Effector memory CD4-positive, alpha-beta T cell (primary cell): ENCODE measurements at regions not wholly inside any gene's neighbourhood (a gene's known extent, or its start where the extent isn't known, plus 50 kb on each side); places are given as distances from the start of the nearest gene placed in this dataset.
"Not testable (repeated sequence)": the region's sequence is repeated elsewhere in the genome, so short reads cannot be mapped to it uniquely, and the experiment has no call there.

Source experiments
- DNase-seq, 3 donors: peaks; one replicate each; pipeline ENCODE4 v3.0.0-alpha.2; 2020
- H3K27ac ChIP-seq: 2 replicates; pipeline ENCODE4 v1.7.0; 2013; ENCODE audit warnings: mild to moderate bottlenecking, low read length, moderate library complexity; ENCODE audit not compliant: insufficient read depth, poor library complexity, severe bottlenecking
- H3K27me3 ChIP-seq: replicated peaks from 2 replicates; pipeline ENCODE4 v1.7.0; 2013; ENCODE audit warnings: mild to moderate bottlenecking, low read length; ENCODE audit not compliant: insufficient read depth, control insufficient read depth, poor library complexity, severe bottlenecking
- H3K36me3 ChIP-seq: 2 replicates; pipeline ENCODE4 v1.7.0; 2013; ENCODE audit warnings: mild to moderate bottlenecking, low read length, moderate library complexity; ENCODE audit not compliant: control insufficient read depth, insufficient read depth
- H3K4me1 ChIP-seq: 2 replicates; pipeline ENCODE4 v1.7.0; 2013; ENCODE audit warnings: low read length, mild to moderate bottlenecking; ENCODE audit not compliant: control insufficient read depth, insufficient read depth, poor library complexity, severe bottlenecking
- H3K4me3 ChIP-seq: 2 replicates; pipeline ENCODE4 v1.7.0; 2013; ENCODE audit warnings: low read length, low read depth, mild to moderate bottlenecking; ENCODE audit not compliant: insufficient read depth, poor library complexity, severe bottlenecking
- H3K9me3 ChIP-seq: 2 replicates; pipeline ENCODE4 v1.7.0; 2013; ENCODE audit warnings: mild to moderate bottlenecking, low read length, moderate library complexity; ENCODE audit not compliant: control insufficient read depth

DNA sequence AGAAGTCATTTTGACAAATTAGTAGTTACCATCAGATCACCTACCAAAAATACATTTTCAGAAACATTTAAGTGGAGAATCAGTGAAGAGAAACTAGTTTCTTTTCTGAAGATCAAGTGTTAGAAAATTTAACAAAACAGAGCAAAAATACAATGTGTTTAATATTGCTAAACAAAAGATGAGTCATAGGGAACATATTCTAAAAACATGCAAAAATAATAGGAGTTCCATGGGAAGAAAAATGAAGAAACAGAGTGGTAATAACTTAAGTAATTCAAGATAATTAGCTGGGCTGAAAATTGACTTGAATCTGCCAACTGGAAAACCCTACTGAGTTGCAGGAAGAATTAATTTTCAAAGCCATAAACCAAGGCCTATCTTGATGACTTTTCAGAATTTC is 111.5 kb upstream of the KITLG start:
- Histone ChIP-seq H3K27ac (no peak overlapping the region), H3K27me3 (no peaks in the 10 kb centered on the region), H3K9me3 (no peaks in the 10 kb centered on the region), H3K4me3 (no peak overlapping the region), H3K36me3 (no peaks in the 10 kb centered on the region), H3K4me1 (no peaks in the 10 kb centered on the region)
- DNase-seq: no peak

DNA sequence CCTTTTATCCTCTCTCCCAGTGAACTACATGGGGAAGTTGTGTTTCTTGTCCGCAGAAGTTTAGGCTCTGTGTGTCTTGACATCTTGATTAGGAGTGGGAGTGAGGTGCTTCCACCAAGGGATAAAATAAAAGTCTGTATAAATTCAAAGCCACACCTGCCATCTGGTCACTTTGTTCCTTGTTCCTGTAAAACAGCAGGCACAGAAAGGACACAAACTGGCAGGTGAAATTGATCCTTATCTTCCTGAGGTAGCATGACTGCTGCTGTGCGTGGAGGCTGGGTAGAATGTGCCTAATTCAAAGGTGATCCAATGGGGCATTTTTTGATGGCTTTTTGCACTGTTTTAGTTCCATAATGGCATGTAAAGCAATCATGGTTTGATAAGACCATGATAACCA is 104.3 kb upstream of the KITLG start:
- DNase-seq: no peak
- H3K27ac ChIP-seq: no peak overlapping the region
- H3K9me3 ChIP-seq: no peaks in the 10 kb centered on the region
- H3K27me3 ChIP-seq: no peaks in the 10 kb centered on the region
- no peaks in the 10 kb centered on the region for H3K4me1 ChIP-seq
- no peaks in the 10 kb centered on the region for H3K36me3 ChIP-seq
- no peak overlapping the region for H3K4me3 ChIP-seq

DNA sequence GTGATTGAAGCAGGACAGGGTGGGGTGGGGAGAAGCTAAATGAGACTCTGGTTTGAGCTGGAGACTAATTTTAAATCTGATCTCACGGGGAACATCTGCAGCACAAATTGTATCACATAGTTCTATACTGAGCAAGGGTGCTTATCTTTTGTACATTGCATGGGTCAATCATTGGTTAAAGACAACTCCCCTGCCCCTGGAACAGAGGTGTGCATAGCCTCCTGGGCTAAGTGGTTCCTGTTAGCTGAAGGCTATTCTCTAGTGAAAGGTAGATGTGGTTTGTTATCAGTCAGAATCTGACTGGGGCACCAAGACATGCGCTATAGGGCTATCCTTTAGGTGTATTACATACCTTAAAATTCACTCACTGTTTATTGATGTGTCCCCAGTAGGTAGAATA is 103.9 kb upstream of the KITLG start:
- DNase-seq: no peak
- Histone ChIP-seq H3K4me1 (no peaks in the 10 kb centered on the region), H3K36me3 (no peaks in the 10 kb centered on the region), H3K4me3 (no peak overlapping the region), H3K9me3 (no peaks in the 10 kb centered on the region), H3K27ac (no peak overlapping the region), H3K27me3 (no peaks in the 10 kb centered on the region)

DNA sequence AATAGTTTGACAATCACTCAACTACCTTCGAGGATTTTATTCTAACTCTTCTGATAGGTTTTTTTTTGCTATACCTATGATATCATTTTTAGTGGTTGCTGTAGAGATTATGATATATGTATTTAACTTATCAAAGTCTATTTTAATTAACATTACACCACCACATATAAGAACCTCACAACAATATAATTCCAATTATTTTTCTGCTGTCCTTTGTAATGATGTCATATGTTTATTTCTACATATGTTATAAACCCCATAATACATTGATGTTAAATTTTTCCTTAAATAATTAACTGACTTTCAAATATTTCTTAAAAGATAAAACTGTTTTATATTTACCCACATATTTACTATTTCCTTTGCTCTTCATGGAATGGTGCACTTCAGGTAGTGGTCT is 103.4 kb upstream of the KITLG start:
- H3K4me3 ChIP-seq: no peak overlapping the region
- DNase-seq: no peak
- no peaks in the 10 kb centered on the region for H3K27me3 ChIP-seq
- H3K36me3 ChIP-seq: no peaks in the 10 kb centered on the region
- H3K27ac ChIP-seq: no peak overlapping the region
- no peaks in the 10 kb centered on the region for H3K4me1 ChIP-seq
- no peaks in the 10 kb centered on the region for H3K9me3 ChIP-seq

DNA sequence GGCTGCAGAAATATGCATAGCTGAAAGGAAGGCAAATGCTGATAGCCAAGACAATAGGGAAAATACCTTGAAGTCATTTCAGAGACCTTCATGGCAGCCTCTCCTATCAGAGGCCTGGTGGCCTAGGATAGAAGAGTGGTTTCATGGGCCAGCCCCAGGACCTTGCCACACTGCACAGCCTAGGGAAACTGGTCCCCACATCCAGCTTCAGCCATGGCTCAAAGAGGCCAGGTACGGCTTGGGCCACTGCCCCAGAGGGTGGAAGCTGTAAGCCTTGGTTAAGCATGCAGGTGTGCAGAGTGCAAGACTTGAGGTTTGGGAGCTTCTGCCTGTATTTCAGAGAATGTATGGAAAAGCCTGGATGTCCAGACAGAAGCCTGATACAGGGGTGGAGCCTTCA is 101.0 kb upstream of the KITLG start:
- Histone ChIP-seq H3K36me3 (no peaks in the 10 kb centered on the region), H3K4me1 (no peaks in the 10 kb centered on the region), H3K9me3 (no peaks in the 10 kb centered on the region), H3K27me3 (no peaks in the 10 kb centered on the region), H3K4me3 (no peak overlapping the region), H3K27ac (no peak overlapping the region)
- no peak for DNase-seq

DNA sequence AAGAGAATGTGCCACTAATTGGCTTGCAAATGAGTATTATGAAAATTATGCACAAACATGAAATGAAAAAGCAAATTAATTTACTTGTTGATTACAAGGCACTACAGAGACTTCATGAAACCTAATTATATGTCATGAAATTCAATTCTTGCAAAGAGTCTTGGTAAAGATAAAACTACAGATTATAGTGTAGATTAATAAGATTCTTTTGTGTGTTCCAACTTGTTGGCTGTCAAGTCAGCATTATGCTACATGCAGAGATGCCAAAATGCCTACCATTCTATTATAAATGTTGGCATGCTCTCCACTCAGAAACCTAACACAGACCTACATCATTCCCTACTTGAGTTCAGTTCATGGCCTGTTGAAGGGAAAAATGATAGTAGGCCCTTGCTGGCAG is 97.2 kb upstream of the KITLG start:
- DNase-seq: no peak
- Histone ChIP-seq H3K4me3 (no peak overlapping the region), H3K27me3 (no peaks in the 10 kb centered on the region), H3K4me1 (no peaks in the 10 kb centered on the region), H3K9me3 (no peaks in the 10 kb centered on the region), H3K36me3 (no peaks in the 10 kb centered on the region), H3K27ac (no peak overlapping the region)

DNA sequence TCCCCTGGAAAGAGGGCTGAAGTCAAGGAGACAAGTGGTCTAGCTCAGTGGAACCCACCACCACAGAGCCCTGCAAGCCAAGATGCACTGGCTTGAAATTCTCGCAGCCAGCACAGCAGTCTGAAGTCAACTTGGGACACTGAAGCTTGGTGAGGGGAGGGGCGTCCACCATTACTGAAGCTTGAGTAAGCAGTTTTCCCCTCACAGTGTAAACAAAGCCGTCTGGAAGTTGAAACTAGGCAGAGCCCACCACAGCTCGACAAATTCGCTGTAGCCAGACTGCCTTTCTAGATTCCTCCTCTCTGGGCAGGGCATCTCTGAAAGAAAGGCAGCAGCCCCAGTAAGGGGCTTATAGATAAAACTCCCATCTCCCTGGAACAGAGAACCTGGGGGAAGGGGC is 87.3 kb upstream of the KITLG start:
- not testable (repeated sequence) for H3K27me3 ChIP-seq, H3K36me3 ChIP-seq, H3K4me3 ChIP-seq, H3K27ac ChIP-seq, H3K9me3 ChIP-seq, DNase-seq, H3K4me1 ChIP-seq

DNA sequence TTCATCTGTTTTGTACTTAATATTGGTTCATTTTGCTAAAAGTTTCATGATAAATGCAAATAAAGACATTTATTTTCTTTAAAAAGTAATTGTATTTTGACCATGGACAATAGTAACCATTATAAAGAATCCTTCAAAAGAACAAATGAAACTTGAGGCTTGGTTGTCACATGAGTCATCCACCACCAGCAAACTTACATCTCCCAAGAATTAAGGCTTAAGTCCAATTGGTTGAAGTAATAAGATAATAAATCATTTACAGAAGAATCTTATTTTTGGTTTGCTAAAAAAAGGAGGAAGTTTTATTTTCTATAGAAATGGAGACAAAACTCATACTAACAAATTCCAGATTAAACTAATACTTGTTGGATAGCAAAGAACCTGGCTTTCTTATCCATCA is 84.8 kb upstream of the KITLG start:
- no peak overlapping the region for H3K4me3 ChIP-seq
- H3K9me3 ChIP-seq: no peaks in the 10 kb centered on the region
- H3K4me1 ChIP-seq: no peaks in the 10 kb centered on the region
- H3K36me3 ChIP-seq: no peaks in the 10 kb centered on the region
- no peak for DNase-seq
- no peak overlapping the region for H3K27ac ChIP-seq
- no peaks in the 10 kb centered on the region for H3K27me3 ChIP-seq

DNA sequence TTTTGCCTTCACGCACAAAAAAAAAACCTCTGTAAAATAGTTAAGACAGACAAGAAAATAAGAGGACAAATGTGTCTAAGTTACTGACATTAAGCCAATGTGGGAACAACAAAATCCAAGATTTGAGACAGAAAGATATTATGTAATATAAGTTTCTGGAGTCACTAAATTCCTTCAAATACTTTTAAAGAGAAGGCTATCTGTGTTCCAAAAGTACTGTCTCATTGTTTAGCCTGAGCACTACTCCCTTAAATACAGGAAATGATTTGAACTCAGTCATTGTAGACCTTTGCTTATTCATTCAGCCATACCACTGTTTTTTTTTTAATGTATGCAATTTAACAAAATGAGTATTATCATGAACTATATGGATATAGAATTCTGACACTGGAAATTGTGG is 82.7 kb upstream of the KITLG start:
- no peak for DNase-seq
- Histone ChIP-seq H3K4me1 (no peaks in the 10 kb centered on the region), H3K27me3 (no peaks in the 10 kb centered on the region), H3K36me3 (no peaks in the 10 kb centered on the region), H3K4me3 (no peak overlapping the region), H3K9me3 (no peaks in the 10 kb centered on the region), H3K27ac (no peak overlapping the region)

DNA sequence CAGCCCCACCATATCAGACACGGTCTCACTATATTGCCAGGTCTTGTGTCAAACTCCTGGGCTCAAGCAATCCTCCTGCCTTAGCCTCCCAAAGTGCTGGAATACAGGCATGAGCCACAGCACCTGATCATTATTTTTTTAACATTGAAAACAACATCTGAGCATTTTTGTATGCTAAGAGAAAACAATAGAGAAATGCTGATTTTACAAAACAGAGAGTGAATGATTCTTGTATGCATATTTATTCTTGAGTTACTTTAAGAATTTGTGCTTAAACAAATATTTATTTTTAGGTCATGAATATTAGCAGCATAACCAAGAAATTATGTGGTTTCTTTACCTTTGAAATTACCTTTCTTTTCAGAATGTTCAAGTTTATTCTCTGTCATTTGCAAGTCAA is 81.8 kb upstream of the KITLG start:
- Histone ChIP-seq H3K36me3 (no peaks in the 10 kb centered on the region), H3K9me3 (no peaks in the 10 kb centered on the region), H3K27me3 (no peaks in the 10 kb centered on the region), H3K27ac (no peak overlapping the region), H3K4me1 (no peaks in the 10 kb centered on the region), H3K4me3 (no peak overlapping the region)
- no peak for DNase-seq

DNA sequence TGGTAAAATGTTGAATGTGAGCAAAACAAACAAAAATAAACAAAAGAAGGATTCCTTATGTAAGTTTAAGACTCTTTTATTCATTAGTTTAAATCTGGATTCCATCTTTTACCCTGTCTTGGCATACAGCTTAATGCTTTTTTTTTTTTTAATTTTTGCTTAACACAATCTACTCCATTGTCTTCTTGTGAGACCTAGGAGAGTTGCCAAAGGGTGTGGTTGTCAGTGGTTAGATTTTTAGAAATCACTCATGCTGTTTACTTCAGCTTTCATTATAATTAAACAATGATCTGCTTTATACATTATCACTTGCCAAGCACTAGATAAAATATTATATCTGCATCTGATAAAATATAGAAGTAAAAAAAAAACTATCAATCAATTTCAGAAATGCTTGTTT is 77.7 kb upstream of the KITLG start:
- no peaks in the 10 kb centered on the region for H3K27me3 ChIP-seq
- no peak overlapping the region for H3K4me3 ChIP-seq
- H3K27ac ChIP-seq: no peak overlapping the region
- no peaks in the 10 kb centered on the region for H3K4me1 ChIP-seq
- no peak for DNase-seq
- H3K9me3 ChIP-seq: no peaks in the 10 kb centered on the region
- H3K36me3 ChIP-seq: no peaks in the 10 kb centered on the region
